HG03103 (cell line): ENCODE measurements at regions not wholly inside any gene's neighbourhood (a gene's known extent, or its start where the extent isn't known, plus 50 kb on each side); places are given as distances from the start of the nearest gene placed in this dataset.

Source experiments
- ATAC-seq: cut with Tn5 transposase; IDR thresholded peaks from one replicate; pipeline ENCODE4 v1.9.1; 2021; ENCODE audit warnings: low read depth; ENCODE audit not compliant: unreplicated experiment

- ATAC-seq, result no peak
Measured at GRCh38 chr14:83300476-83301064, 1766.9 kb upstream of the SEL1L start.

- ATAC-seq, result no peak
Measured at GRCh38 chr14:83301791-83302190, 1768.1 kb upstream of the SEL1L start.

- no peak for ATAC-seq
Measured at GRCh38 chr14:83309211-83309610, 1775.6 kb upstream of the SEL1L start.

- ATAC-seq, result no peak
Measured at GRCh38 chr14:83309833-83310232, 1776.2 kb upstream of the SEL1L start.

GRCh38 chr14:83312511-83312910 lies 1778.9 kb upstream of the SEL1L start:
- no peak for ATAC-seq

GRCh38 chr14:83314764-83315163 lies 1781.1 kb upstream of the SEL1L start:
- no peak for ATAC-seq

- no peak for ATAC-seq
Measured at GRCh38 chr14:83316356-83316755, 1782.7 kb upstream of the SEL1L start.

- no peak for ATAC-seq
Measured at GRCh38 chr14:83320837-83321236, 1787.2 kb upstream of the SEL1L start.

GRCh38 chr14:83331513-83331912 lies 1797.9 kb upstream of the SEL1L start:
- ATAC-seq, result no peak

GRCh38 chr14:83342590-83342989 lies 1808.9 kb upstream of the SEL1L start:
- no peak for ATAC-seq

- ATAC-seq, result no peak
Measured at GRCh38 chr14:83347874-83348273, 1814.2 kb upstream of the SEL1L start.

- ATAC-seq, result no peak
Measured at GRCh38 chr14:83355609-83356008, 1822.0 kb upstream of the SEL1L start.

- ATAC-seq, result no peak
Measured at GRCh38 chr14:83356080-83356479, 1822.4 kb upstream of the SEL1L start.

- no peak for ATAC-seq
Measured at GRCh38 chr14:83372271-83372670, 1838.6 kb upstream of the SEL1L start.

- ATAC-seq, result no peak
Measured at GRCh38 chr14:83379436-83379835, 1845.8 kb upstream of the SEL1L start.

GRCh38 chr14:83384253-83384652 lies 1850.6 kb upstream of the SEL1L start:
- no peak for ATAC-seq

GRCh38 chr14:83395321-83395720 lies 1861.7 kb upstream of the SEL1L start:
- no peak for ATAC-seq

GRCh38 chr14:83416476-83416875 lies 1882.8 kb upstream of the SEL1L start:
- no peak for ATAC-seq

GRCh38 chr14:83419420-83419819 lies 1885.8 kb upstream of the SEL1L start:
- ATAC-seq, result no peak

- no peak for ATAC-seq
Measured at GRCh38 chr14:83421711-83422110, 1888.1 kb upstream of the SEL1L start.

GRCh38 chr14:83425138-83425537 lies 1891.5 kb upstream of the SEL1L start:
- ATAC-seq, result no peak

- ATAC-seq, result no peak
Measured at GRCh38 chr14:83425706-83426105, 1892.1 kb upstream of the SEL1L start.

GRCh38 chr14:83433618-83434017 lies 1900.0 kb upstream of the SEL1L start:
- ATAC-seq, result no peak
